ENCODE measurements at regions not wholly inside any gene's neighbourhood (a gene's known extent, or its start where the extent isn't known, plus 50 kb on each side); places are given as distances from the start of the nearest gene placed in this dataset.

- H3K36me3 ChIP-seq (ENCODE audit: control insufficient read depth, insufficient read depth, low read length): no peaks in the 10 kb centered on the region
- in situ Hi-C loops (cut with MboI; ENCODE audit: low sequenced_read_pairs): no loop called here
- POLR2A ChIA-PET (ENCODE audit: unreplicated experiment): interaction anchor here (0.6 kb wide), 1 partner anchor 494 kb away, joined by 3 read pairs; no protein-coding TSS in a partner anchor
Measured at GRCh38 chr20:23201658-23202057, 115.5 kb upstream of the CD93 start.

More at GRCh38 chr20:23201658-23202057, 115.5 kb upstream of the CD93 start:
- no peaks in the 10 kb centered on the region for H4K20me1 ChIP-seq (ENCODE audit: insufficient read depth, low read length)
- no peak overlapping the region for H3K9ac ChIP-seq (ENCODE audit: low read depth, low read length)
- H3K4me2 ChIP-seq (ENCODE audit: low read depth, low read length): no peak overlapping the region
- no peak overlapping the region for H2BK15ac ChIP-seq (ENCODE audit: low read depth, low read length)
- H3K27ac ChIP-seq (ENCODE audit: insufficient read depth, low read length): no peak overlapping the region
- H2AFZ ChIP-seq (replicated peaks; ENCODE audit: low read length, poor library complexity): no peak overlapping the region
- no peak overlapping the region for H3K4ac ChIP-seq (ENCODE audit: low read depth, low read length)
- H2AK5ac ChIP-seq (ENCODE audit: low read depth, low read length): no peak overlapping the region
- DNase-seq (no peak), ATAC-seq (ENCODE audit: low read depth) (no peak)
- intact Hi-C loops (cut with micrococcal nuclease): no loop called here
- H3K4me1 ChIP-seq (ENCODE audit: control insufficient read depth, insufficient read depth, low read length): no peaks in the 10 kb centered on the region
- no peak overlapping the region for H3K18ac ChIP-seq (ENCODE audit: low read depth, low read length)
- H2AK9ac ChIP-seq (replicated peaks; ENCODE audit: low read depth, low read length, poor library complexity): no peak overlapping the region
- no peak overlapping the region for H2BK20ac ChIP-seq (ENCODE audit: low read depth, low read length)
- dilution Hi-C loops (cut with HindIII; ENCODE audit: low sequenced_read_pairs, unreplicated experiment): no loop called here
- H2BK120ac ChIP-seq (ENCODE audit: low read depth, low read length): no peak overlapping the region
- no peak overlapping the region for H4K91ac ChIP-seq (ENCODE audit: insufficient read depth, low read depth, low read length)
- H3K9me3 ChIP-seq (ENCODE audit: control insufficient read depth, insufficient read depth, low read length): no peaks in the 10 kb centered on the region
- H3K9me1 ChIP-seq (ENCODE audit: insufficient read depth, low read length): no peaks in the 10 kb centered on the region
- H3K23ac ChIP-seq (ENCODE audit: low read depth, low read length): no peak overlapping the region
- TF ChIP-seq MAZ (IDR thresholded peaks at IDR 0.05; ENCODE audit: borderline replicate concordance, low read depth, low read length): no peak
- no peak for TF ChIP-seq POLR2A (IDR thresholded peaks at IDR 0.05; ENCODE audit: low read depth, low read length)
- TF ChIP-seq BHLHE40 (IDR thresholded peaks at IDR 0.05; ENCODE audit: low read depth, low read length): no peak
- TF ChIP-seq SMC3 (IDR thresholded peaks at IDR 0.05; ENCODE audit: low read depth, low read length): no peak
- TF ChIP-seq RCOR1 (IDR thresholded peaks at IDR 0.05; ENCODE audit: insufficient replicate concordance, low read length): no peak
- no peak for TF ChIP-seq RAD21 (IDR thresholded peaks at IDR 0.05; ENCODE audit: low read length)
- TF ChIP-seq MAFK (IDR thresholded peaks at IDR 0.05; ENCODE audit: low read depth, low read length): no peak
- TF ChIP-seq CEBPB (IDR thresholded peaks at IDR 0.05; ENCODE audit: low read depth, low read length): no peak
- TF ChIP-seq MXI1 (IDR thresholded peaks at IDR 0.05; ENCODE audit: borderline replicate concordance, low read depth, low read length): no peak
- no peak overlapping the region for H4K8ac ChIP-seq (ENCODE audit: low read depth in 2 of 2, low read length in 2 of 2)
- no peaks in the 10 kb centered on the region for H3K79me1 ChIP-seq (ENCODE audit: low read depth in 1 of 2, low read length in 2 of 2)
- 56% methylated on average over 1 of the region's 6 CpGs; no CpG with 5 or more reads in 1 of the 2 experiments for WGBS, 2 experiments (ENCODE audit: extremely low coverage in 2 of 2, insufficient read length in 1 of 2)
- H2BK5ac ChIP-seq (ENCODE audit: low read depth, low read length, poor library complexity, severe bottlenecking): no peak overlapping the region
- CTCF ChIA-PET: interaction anchor here (0.7 kb wide), 1 partner anchor 332 kb away, joined by 3 read pairs; no protein-coding TSS in a partner anchor
- no peak overlapping the region for H4K5ac ChIP-seq (ENCODE audit: low read depth, low read length)
- BruUV-seq (replicated peaks): no TSS peak
- no peak overlapping the region for H3K4me3 ChIP-seq (ENCODE audit: insufficient read depth, low read depth, low read length)
- no peak overlapping the region for H3K14ac ChIP-seq (replicated peaks; ENCODE audit: low read depth, low read length)
- no peak overlapping the region for H3K56ac ChIP-seq (ENCODE audit: extremely low read depth, insufficient read depth, low read length)
- peaks cover 46% of the 10 kb centered on the region for H3K27me3 ChIP-seq (ENCODE audit: control insufficient read depth, insufficient read depth, low read length)
